ENCODE measurements at regions not wholly inside any gene's neighbourhood (a gene's known extent, or its start where the extent isn't known, plus 50 kb on each side); places are given as distances from the start of the nearest gene placed in this dataset.
"Not testable (repeated sequence)": the region's sequence is repeated elsewhere in the genome, so short reads cannot be mapped to it uniquely, and the experiment has no call there.

DNA sequence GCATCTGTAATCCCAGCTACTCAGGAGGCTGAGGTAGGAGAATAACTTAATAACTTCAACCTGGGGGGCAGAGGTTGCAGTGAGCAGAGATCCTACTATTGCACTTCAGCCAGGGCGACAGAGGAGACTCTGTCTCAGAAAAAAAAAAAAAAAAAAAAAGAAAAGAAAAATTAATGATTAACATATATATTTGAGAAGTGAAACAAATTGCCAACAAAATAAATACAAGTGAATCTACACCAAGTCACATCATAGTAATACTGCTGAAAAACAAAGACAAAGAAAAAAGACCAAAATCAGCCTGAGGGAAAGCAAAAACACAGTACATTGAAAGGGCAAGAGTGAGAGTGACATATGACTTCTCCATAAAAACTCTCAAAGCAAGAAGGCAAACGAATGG lies 123.7 kb downstream of the CASP12 start:
- no peak for DNase-seq

DNA sequence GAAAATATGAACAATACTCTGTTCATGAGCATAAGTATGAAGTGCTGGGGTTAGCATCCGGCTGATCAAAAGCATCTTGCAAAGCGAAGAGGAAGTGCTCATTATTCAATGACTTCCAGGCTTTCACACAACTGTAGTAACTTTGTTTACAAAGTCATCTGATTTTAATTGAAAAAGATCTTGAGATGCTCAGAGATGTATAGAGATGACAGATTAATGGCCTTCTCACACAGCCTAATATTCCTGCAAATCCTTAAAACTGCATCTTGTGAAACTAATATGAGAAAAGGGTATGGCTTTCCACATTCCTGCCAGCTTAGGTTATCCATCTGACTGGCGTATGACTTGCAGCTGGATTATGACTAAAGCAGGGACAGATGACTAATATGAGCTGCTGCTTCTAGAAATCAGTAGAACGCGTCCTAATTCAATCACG lies 125.4 kb downstream of the CASP12 start:
- DNase-seq, result no peak

DNA sequence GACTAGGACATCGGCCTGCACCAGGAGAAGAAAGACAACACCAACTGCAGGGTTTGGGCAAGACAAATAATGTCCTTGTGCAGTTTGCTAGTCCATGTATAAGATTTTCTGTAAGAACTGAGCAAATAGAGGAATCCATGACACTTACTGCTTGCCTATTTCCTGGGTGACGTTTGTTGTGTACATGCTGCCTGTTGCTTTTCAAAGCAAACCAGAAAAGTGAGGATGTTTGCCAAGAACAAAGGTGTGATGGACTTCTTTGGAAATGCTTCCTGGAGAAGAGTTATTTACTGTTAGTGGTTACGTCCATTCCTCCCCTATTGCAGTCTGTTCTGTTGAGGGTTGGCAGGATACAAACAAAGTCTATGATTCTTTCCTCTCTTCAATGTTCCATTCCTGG lies 126.5 kb downstream of the CASP12 start:
- no peak for DNase-seq

DNA sequence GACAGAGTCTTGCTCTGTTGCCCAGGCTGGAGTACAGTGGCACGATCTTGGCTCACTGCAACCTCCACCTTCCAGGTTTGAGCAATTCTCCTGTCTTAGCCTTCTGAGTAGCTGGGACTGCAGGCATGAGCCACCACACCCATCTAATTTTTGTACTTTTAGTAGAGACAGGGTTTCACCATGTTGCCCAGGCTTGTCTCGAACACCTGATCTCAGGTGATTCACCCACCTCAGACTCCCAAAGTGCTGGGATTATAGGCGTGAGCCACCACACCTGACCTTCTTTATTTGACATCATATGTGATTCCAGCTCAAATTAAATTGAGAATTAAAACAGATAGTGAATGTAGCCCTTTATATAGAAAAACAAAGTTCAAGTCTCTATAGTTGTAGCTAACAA lies 127.2 kb downstream of the CASP12 start:
- DNase-seq, result not testable (repeated sequence)

DNA sequence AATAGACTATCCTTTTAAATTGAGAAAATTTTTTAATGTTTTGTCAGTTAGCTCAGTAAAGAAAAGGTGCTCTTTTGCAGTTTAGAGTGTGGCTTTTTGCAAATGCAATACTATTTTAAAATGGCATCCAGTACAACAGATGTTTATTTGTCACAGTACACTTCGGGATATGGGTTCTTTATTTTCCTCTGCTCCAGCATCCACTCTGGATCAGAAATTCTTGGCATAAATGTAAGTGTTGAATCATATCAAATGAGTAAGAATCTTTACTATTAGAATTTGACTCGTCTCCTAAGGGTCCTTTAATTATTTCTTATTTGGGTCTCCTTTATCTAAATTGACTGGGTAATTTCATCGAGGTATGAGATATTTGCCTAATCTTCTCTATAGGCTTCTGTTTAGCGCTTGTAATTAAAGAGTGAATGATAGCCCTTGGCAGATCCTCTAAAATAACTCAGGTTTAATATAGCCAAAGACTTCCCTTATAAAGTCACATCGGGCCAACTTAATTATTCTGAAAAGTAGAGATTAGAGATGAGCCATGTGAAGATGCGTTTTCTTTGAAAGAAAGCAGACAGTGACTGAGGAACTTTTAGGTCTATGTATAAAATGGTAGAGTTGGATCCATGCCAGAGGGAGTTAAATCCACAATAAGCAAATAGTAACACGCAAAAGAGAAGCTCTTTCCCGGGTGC lies 132.7 kb downstream of the CASP12 start:
- no peak for DNase-seq

DNA sequence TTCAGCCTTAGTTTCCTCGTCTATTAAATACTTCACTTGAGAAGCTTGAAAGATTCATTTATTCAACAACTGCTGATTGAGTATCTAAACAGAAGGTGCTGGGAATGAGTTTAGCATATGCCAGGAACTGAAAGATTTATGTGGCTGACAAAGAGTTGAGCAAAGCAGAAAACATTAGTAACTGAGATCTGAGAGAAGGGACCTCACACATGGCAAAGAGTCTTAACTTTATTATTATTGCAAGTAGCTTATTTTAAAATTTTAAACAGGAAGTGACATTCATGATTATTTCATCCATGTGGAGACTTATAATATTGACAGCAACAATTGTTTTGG lies 133.6 kb downstream of the CASP12 start:
- no peak for DNase-seq

DNA sequence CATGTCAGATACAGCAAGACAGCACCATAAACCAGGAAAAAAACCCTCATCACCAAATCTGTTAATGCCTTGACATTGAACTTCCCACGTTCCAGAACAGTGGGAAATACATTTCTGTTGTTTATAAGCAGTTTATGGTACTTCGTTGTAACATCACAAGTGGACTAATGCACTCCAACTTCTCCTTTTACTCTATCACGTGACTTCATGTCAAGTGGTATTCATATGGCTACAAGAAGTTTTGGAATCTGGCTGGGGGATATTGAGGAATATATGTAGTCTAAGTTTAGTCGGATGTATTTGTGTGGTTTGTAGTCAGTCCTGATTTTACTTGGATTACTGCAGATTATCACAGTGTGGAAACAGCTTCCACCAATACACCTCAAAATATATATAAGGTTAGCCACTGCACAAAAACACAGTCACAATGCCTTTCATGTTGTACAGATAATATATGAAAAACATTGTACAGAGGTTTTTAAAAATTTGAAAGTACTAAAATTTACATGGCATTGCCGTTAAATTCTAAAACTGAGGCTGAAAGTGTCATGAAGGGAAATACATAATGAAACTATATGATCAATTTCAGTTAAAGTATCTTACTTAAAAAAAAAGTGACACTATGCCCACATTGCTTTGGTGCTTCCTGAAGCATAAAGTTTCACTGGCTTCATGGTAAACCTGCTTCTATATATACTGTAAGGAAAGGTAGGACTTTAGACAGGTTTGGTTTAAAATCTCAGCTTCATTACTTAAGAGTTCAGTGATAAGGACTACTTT lies 134.1 kb downstream of the CASP12 start:
- DNase-seq, result no peak

DNA sequence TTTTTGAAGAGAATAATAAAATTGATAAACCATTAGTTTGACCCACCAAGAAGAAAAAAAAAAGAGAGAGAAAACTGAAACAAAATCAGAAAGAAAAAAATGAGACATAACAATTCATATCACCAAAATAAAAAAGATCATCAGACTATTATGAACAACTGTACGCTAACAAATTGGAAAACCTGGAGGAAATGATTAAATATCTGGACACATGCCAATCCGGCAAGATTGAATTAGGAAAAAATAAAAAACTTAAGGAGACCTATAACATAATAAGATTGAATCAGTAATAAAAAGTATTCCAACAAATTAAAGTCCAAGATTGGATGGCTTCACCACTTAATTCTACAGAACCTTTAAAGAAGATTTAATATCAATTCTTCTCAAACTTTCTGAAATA lies 136.7 kb downstream of the CASP12 start:
- DNase-seq, result no peak

DNA sequence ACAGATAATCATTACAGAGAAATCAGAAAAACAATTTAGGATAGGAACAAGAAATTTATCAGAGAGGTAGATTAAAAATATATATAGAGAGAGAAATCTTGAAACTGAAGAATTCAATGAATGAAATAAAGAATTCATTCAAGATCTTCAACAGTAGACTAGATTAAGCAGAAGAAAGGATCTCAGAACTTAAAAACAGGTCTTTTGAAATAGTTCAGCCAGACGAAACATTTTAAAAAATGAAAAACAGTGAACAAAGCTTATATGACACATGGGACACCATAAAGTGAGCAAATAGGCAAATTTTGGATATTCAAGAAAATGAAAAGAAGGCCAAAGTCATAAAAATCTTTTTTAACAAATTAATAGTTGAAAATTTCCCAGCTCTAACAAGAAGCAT lies 138.8 kb downstream of the CASP12 start:
- DNase-seq, result no peak

DNA sequence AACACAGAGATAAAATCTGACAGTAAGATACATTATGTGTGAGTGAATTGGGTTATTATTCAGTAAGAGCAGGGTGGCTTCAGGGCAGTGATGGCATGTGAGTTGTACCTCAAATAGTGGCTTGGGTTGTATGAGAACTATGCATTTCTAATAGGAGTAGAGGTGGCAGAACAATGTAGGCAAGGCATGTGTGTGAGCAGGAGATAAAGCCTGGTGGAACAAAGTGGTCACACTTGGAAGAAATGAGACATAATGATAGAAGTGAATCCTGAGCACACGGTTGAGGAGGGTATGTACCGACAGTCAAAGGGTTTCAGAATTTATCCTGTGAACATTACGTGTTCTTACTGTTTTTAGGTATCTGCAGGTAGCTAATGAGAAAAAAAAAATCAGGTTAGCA lies 159.3 kb downstream of the CASP12 start:
- no peak for DNase-seq

DNA sequence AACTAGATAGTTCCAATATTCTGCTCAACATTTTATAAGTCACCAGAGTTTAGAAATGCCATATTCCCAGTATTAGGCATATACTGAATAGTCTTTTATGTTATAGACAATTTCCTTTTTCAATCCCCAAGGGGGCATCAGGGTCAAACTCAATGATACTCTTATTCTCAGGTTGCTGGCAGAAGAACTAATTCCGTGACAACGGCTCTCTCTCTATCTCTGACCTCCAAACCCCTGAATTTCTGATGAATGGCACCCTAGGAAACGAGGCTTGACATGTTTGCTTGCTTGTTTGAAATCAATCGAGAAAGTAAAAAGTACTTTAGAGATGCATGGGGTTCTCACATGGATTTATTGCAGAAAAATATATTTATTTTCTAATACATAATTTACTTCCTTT lies 160.1 kb downstream of the CASP12 start:
- no peak for DNase-seq

DNA sequence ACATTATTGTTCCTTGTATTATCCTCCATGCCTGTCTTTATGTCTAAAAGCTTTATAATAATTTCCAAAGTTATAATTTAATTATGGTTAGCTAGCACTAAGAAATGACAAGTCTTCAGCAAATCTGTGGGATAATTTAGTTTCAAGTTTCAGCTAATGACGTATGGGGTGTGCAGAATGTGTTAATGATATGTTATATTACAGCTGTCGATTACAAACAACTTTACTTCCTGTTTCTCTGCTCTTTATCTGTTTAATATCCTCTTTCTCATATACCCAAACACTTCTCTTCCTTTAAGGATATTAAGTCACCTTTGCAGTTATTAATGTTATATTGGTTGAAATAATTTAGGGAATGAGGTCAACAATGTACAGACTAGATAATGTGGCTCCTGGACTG lies 161.8 kb downstream of the CASP12 start:
- no peak for DNase-seq

DNA sequence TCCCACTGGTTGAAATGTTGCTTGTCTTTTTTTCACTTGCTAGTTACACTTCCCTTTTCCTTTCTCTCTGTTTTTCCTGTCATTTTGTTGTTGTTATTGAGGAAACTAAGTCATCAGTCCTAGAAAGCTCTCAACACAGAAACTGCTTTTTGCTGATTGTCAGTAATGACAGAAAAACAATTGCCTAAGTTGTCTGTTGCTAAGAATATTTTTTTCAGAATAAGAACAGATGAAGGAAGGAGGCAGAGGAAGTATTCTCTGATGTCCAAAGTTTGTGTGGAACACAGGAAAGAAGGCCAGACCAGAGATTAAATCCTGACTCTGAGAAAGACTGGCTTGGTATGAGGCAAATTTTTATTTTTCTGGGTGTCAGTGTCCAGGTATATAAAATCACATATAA lies 163.3 kb downstream of the CASP12 start:
- DNase-seq, result no peak

DNA sequence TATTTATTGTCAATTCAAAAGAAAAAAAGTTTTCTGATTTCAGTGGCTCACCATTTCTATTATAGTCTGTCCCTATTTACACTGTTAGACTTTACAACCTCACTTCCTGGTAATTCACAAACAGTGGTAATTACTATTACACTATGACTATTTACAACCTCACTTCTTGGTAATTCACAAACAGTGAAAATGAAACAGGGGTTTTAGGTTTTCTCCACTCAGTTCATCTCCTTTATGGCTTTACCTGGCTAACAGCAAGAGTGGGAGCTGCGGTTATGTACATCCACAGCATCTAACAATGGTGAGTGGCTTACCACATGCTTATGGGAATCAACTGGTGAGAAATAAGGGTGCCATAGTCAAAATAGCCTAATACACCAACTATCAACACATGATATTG lies 166.4 kb downstream of the CASP12 start:
- no peak for DNase-seq

DNA sequence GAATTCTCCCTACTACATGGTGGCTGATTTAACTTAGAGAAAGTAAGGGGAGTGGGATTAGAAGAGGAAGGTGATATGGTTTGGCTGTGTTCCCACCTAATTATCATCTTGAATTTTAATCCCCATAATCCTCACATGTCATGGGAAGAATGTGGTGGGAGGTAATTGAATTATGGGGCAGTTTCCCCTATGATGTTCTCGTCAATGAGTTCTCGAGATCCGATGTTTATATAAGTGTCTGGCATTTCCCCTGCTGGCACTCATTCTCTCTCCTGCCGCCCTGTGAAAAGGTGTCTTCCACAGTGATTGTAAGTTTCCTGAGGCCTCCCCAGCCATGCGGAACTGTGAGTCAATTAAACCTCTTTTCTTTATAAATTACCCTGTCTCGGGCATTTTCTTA lies 169.3 kb downstream of the CASP12 start:
- DNase-seq, result no peak

DNA sequence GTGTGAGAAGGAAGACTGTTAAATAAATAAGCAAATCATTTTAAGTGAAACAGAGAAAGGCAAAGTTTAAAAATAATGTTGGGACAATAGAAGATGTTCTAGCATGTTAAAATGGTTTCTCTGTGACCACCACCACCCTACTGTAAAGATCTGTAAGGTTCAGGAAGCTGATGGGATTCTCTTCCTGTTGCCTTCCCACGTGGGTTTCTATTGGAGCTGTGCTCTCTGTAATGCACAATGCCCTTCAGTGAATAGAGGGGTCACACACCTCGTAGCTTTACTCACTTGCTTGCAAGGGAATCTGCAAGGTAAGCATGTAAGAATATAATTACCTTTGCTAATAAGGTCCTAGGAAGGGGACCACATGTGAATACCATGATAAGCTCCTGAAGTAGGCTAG lies 170.5 kb downstream of the CASP12 start:
- no peak for DNase-seq

DNA sequence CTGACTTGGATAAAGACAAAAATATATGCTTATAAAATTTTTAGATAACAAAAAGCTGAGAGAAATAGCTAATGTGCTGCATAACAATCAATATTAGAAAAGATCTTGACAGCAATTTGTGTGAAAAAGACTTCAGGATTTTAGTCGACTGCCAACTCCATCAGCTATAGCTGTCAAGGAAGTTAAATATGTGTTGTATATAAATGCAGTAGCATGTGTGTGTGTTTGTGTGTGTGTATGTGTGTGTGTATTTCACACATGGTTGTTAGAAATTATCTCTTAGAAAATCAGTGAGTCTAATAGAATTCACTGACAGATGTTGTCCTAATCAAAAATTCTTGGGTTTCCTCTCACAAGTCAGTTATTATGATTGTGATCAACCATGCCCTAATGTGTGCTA lies 171.2 kb downstream of the CASP12 start:
- DNase-seq, result no peak

DNA sequence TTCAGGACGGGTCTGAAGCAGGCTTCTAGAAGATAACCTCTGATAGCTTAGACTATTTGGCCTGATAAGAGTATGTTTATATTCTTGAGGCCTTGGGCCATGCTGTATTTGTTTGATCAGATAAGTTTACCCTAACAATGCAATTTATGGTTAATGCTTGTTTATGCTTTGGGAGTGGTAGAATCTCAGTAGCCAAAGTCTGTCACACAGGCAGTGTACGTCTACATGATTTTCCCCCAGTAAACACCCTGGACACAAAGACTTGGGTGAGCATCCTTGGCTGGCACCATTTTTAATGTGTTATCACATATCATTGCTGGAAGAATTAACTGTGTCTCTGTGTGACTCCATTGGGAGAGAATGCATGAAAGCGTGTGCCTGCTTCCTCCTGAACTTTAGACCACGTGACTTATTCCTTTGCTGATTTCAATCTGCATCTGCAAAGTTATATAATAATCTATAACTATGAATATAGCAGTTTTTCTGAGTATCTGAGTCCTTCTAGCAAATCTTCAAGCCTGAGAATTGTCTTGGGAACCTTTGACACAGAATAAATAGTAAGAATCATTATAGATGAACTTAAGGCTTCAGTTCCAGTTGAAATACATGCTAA lies 172.4 kb downstream of the CASP12 start:
- DNase-seq, result no peak

DNA sequence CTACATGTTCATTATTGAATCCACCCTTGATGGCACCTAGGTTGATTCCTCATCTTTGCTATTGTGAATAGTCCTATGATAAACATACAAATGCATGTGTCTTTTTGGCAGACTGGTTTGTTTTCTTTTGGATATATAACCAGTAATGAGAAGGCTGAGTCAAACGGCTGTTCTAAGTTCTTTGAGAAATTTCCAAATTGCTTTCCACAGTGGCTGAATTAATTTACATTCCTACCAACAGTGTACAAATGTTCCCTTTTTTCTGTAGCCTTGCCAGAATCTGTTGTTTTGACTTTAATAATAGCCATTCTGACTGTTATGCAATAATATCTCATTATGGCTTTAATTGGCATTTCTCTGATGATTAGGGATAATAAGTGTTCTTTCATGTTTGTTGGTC lies 184.9 kb downstream of the CASP12 start:
- no peak for DNase-seq

DNA sequence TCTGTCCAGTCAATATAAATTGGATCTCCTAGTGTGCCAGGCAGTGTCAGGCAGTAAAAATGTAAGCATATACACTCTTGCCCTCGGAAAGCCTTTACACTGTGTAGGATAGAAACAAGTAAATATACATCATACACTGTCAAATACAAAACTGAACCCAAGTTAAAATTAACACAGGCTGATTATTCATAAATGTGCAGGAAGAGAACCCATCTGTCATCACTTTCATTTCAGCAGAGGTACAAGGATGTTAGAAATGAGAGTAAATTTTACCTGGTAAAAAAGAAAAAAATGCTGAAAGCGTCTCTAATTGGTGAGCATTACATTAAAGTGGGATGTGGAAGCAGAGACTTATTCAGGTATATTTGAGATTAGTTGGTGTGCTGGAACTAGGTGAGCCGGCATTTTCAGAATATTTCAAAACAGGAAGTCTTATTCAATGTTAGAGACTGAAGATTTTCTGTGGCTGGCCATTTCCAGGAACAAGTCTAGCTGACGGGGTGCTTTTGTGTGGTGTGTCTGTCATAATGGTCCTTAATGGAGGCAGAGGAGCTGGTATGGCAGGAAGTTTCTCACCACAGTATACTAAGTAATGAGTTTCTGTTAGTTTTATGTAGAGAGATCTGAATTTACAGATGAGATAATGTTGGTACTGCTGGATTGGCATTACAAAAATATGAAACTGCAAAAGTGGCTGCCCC lies 192.6 kb downstream of the CASP12 start:
- DNase-seq, result no peak

DNA sequence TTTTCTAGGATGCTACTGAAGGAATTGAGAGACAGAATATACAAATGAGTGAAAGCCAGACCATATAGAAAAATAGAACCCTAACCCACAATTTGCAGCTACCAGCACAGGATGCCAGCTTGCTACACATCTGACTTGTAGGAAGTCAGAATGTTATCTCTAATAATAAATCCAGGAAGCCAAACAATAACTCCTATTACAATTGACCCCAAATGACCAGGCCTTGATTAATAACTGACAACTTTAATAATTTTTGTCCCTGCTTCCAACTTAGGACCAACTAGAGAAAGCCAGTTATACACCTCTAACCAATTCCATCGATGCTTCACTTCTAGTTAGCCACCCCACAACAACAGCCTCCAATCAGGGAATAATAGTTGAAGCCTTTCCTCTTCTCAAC lies 193.4 kb downstream of the CASP12 start:
- DNase-seq, result no peak

DNA sequence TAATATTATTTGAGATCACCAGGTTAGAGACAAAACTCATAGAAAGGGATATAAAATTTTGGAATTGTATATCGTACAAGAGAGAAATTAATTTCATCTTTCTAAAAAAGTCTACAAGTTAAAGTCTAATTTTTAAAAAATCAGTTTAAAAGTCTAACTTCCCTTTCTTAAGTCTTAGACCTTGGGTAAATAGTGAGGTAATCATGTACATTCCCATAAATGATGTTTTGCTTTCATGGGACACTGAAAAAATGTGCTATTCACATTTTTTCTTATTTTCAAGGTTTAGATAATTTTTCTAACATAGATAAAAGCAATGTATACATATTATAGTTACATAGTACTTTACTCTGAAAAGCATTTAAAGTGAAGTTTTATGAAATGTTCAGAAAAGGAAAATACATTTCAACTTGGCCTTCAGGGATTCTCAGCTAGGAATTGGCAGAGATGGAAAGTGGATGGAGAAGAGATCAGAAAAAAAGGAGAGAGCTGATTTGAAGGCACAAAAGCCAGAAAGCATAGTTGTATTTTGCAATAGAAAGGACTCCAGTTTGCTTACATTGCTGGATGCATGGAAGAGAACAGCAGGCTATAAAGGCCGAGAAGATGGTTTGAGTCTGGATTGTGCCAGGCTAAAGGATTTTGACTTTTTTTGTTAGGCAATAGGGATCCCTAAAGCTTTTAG lies 194.0 kb downstream of the CASP12 start:
- DNase-seq, result no peak

DNA sequence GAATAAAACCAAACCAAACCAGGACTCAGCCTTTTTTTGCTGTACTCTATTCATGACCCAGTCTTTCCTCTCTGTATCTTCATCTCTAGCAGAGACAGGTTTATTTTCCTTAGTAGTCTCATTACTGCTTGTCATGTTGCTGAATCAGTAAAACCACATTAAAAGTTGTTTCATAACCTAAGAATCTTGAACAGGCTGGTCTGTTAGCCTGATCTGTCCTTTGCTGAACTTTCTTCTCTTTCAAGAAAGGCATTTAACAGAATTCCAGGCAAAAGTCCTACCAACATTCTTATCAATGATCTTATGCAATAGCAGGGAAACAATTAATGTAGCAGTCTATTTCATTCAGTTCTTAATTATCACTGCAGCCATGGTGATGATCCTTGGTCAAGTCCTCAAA lies 197.7 kb downstream of the CASP12 start:
- no peak for DNase-seq
